Heart right ventricle (tissue), 16 donors: ENCODE measurements at regions not wholly inside any gene's neighbourhood (a gene's known extent, or its start where the extent isn't known, plus 50 kb on each side); places are given as distances from the start of the nearest gene placed in this dataset.

ENCODE experiments used
- ATAC-seq, 8 donors: fragments of 200-7000 bp; cut with Tn5 transposase; one replicate each; pipeline ENCODE4 v1.9.1; 2020; ENCODE audit warnings: mild to moderate bottlenecking in 8 of 8, moderate library complexity in 8 of 8, moderate number of reproducible peaks in 1 of 8
- DNase-seq, 2 donors: peaks; one replicate each; pipeline ENCODE4 v3.0.0-alpha.2; 2020
- H3K27ac ChIP-seq, 10 donors: fragments of 200-600 bp; sonication (generic) in 2 of 10; one replicate each; pipeline versions ENCODE4 v1.5.0 to v1.8.0; 2020 to 2022; ENCODE audit warnings: mild to moderate bottlenecking in 3 of 10
- H3K27me3 ChIP-seq, 7 donors: fragments of 200-600 bp; one replicate each; pipeline ENCODE4 v1.8.0; 2021 to 2022; ENCODE audit warnings: mild to moderate bottlenecking in 2 of 7
- H3K36me3 ChIP-seq, 9 donors: fragments of 200-600 bp; sonication (generic) in 1 of 9; one replicate each; pipeline versions ENCODE4 v1.5.0 to v1.8.0; 2020 to 2022; ENCODE audit warnings: mild to moderate bottlenecking in 2 of 9
- H3K4me1 ChIP-seq, 9 donors: fragments of 200-600 bp; sonication (generic) in 1 of 9; one replicate each; pipeline versions ENCODE4 v1.5.0 to v1.8.0; 2020 to 2022; ENCODE audit warnings: mild to moderate bottlenecking in 4 of 9
- H3K4me3 ChIP-seq, 10 donors: fragments of 200-600 bp; sonication (generic) in 2 of 10; one replicate each; pipeline versions ENCODE4 v1.5.0 to v1.8.0; 2020 to 2022; ENCODE audit warnings: mild to moderate bottlenecking in 7 of 10, moderate library complexity in 2 of 10
- H3K9me3 ChIP-seq, 11 donors: fragments of 200-600 bp in 10 of 11; sonication (generic) in 2 of 11; one replicate each; pipeline versions ENCODE4 v1.5.0 to v1.8.0; 2013 to 2022; ENCODE audit warnings: mild to moderate bottlenecking in 2 of 11, control low read depth in 1 of 11, moderate library complexity in 1 of 11
- CTCF ChIP-seq, 9 donors: fragments of 200-600 bp; sonication (generic) in 2 of 9; IDR thresholded peaks; one replicate each; pipeline versions ENCODE4 v1.5.0 to v1.8.0; 2021 to 2022; ENCODE audit warnings: antibody characterized with exemption in 9 of 9, mild to moderate bottlenecking in 5 of 9, moderate library complexity in 1 of 9
- WGBS, 2 donors: extraction: QIAGEN DNeasy Blood & Tissue Kit; methylation state at CpG; one replicate each; pipeline ENCODE4 v1.1.7; 2013; ENCODE audit warnings: inconsistent platforms in 1 of 2; 5-methylcytosine and 5-hydroxymethylcytosine counted together
- intact Hi-C, 10 donors: fragments of 100-400 bp; cut with DNase I; formaldehyde crosslinking; loops; one replicate each; pipeline versions ENCODE4 v1.11.1 to v1.14.2; 2022
- donor health status: Arrhythmogenic right ventricular cardiomyopathy.
- donor health status: ischemic (EF 13 %, LVEDD 7.1; RV severe dilation, severe dysfunction).
- donor health status: healthy with polysubstance abuse.
- donor health status: DM: no; HTN: yes; CAD: no.
- donor health status: DM: no; HTN: no; CAD: no.
- donor health status: ischemic (EF 25% LVEDD 6.9; RV normal size, moderate dysfunction).
- donor health status: ischemic (EF 25% LVEDD 5.7; RV mildly dilated, moderate dysfunction).
- donor health status: healthy.
- donor health status: DM: yes; HTN: yes; CAD: no.
- donor health status: Ischemic cardiomyopathy.
- donor health status: ischemic (EF 35%, LVEDD 5.7; RV mildly dilated, moderate dysfunction).
- donor health status: nonischemic (EF 11% LVEDD 7.7; RV severe dilation, severe dysfunction).
- donor health status: DM: yes; HTN: yes; CAD: no.
- donor health status: PGD.
- donor health status: ischemic (EF 29% LVEDD 5.4; RV normal size, mild dysfunction).
- donor health status: nonischemic (EF 23%, LVEDD 6.1; RV moderate dilation, normal function).

- peaks cover 0 to 50% (median 33%) of the 10 kb centered on the region in 7 donors for H3K27me3 ChIP-seq
- ATAC-seq (no peak), DNase-seq (no peak)
- H3K36me3 ChIP-seq: no peaks in the 10 kb centered on the region
- intact Hi-C loops: no loop called here
- H3K9me3 ChIP-seq: peaks cover 0 to 7% (median 0%) of the 10 kb centered on the region in 11 donors
- H3K27ac ChIP-seq: no peak overlapping the region
- H3K4me1 ChIP-seq: no peaks in the 10 kb centered on the region
- TF ChIP-seq CTCF (IDR thresholded peaks at IDR 0.05): no peak
- H3K4me3 ChIP-seq: no peak overlapping the region
- 88 to 89% methylated on average over 4 of the region's 4 CpGs for WGBS, 2 donors
These were observed 97.6 kb downstream of the RBFOX3 start for GRCh38 chr17:79513206-79513605.

GRCh38 chr17:79511471-79511870 is 99.4 kb downstream of the RBFOX3 start:
- 92 to 95% methylated on average over 12 of the region's 12 CpGs for WGBS, 2 donors
- no peak for DNase-seq
- peaks cover 0 to 39% (median 28%) of the 10 kb centered on the region in 7 donors for H3K27me3 ChIP-seq
- ATAC-seq: no peak
- no peak overlapping the region for H3K4me3 ChIP-seq
- no peak for TF ChIP-seq CTCF (IDR thresholded peaks at IDR 0.05)
- no peak overlapping the region for H3K27ac ChIP-seq
- H3K4me1 ChIP-seq: no peaks in the 10 kb centered on the region
- no peaks in the 10 kb centered on the region for H3K36me3 ChIP-seq
- intact Hi-C loops: no loop called here
- H3K9me3 ChIP-seq: peaks cover 0 to 7% (median 0%) of the 10 kb centered on the region in 11 donors

- DNase-seq (no peak), ATAC-seq (no peak)
- intact Hi-C loops: no loop called here
- no peaks in the 10 kb centered on the region for H3K36me3 ChIP-seq
- peaks cover 0 to 7% (median 0%) of the 10 kb centered on the region in 11 donors for H3K9me3 ChIP-seq
- no peak overlapping the region for H3K4me3 ChIP-seq
- no peaks in the 10 kb centered on the region for H3K4me1 ChIP-seq
- TF ChIP-seq CTCF (IDR thresholded peaks at IDR 0.05): no peak
- H3K27me3 ChIP-seq: peaks cover 0 to 35% (median 30%) of the 10 kb centered on the region in 7 donors
- 87 to 88% methylated on average over 18 of the region's 18 CpGs for WGBS, 2 donors
- H3K27ac ChIP-seq: no peak overlapping the region
These were observed 100.8 kb downstream of the RBFOX3 start for GRCh38 chr17:79510071-79510470.

- ATAC-seq (no peak), DNase-seq (no peak)
- H3K36me3 ChIP-seq: no peaks in the 10 kb centered on the region
- peaks cover 0 to 7% (median 0%) of the 10 kb centered on the region in 11 donors for H3K9me3 ChIP-seq
- H3K27me3 ChIP-seq: peaks cover 0 to 38% (median 29%) of the 10 kb centered on the region in 7 donors
- no peak for TF ChIP-seq CTCF (IDR thresholded peaks at IDR 0.05)
- H3K4me1 ChIP-seq: no peaks in the 10 kb centered on the region
- intact Hi-C loops: loop anchor here in 1 of 10 donors (10.0 kb wide), 1 partner anchor 55 kb away; no protein-coding TSS in a partner anchor
- 69 to 71% methylated on average over 14 of the region's 14 CpGs for WGBS, 2 donors
- H3K4me3 ChIP-seq: no peak overlapping the region
- no peak overlapping the region for H3K27ac ChIP-seq
These were observed 101.4 kb downstream of the RBFOX3 start for GRCh38 chr17:79509490-79509889.
